Lung (tissue), 11 donors: ENCODE measurements at regions not wholly inside any gene's neighbourhood (a gene's known extent, or its start where the extent isn't known, plus 50 kb on each side); places are given as distances from the start of the nearest gene placed in this dataset.
A peak's percentile ranks its signal among the peaks of the same experiment; 100 is the strongest.

Experiments
- ATAC-seq: fragments of 200-7000 bp; cut with Tn5 transposase; one replicate; pipeline ENCODE4 v1.9.1; 2020; ENCODE audit warnings: moderate number of reproducible peaks; ENCODE audit not compliant: insufficient read depth, low FRiP score
- DNase-seq, 3 donors: peaks; one replicate each; pipeline ENCODE4 v3.0.0-alpha.2; 2013 to 2017
- H3K27ac ChIP-seq, 2 donors: one replicate each; pipeline ENCODE4 v1.5.1; 2013; ENCODE audit warnings: mild to moderate bottlenecking in 2 of 2, moderate library complexity in 2 of 2, control low read depth in 1 of 2, inconsistent platforms in 1 of 2, low read depth in 1 of 2, low read length in 1 of 2
- H3K27me3 ChIP-seq, 3 donors: one replicate each; pipeline ENCODE4 v1.5.1; 2013; ENCODE audit warnings: low read length in 2 of 3; ENCODE audit not compliant: control insufficient read depth in 3 of 3, insufficient read depth in 3 of 3
- H3K36me3 ChIP-seq, 4 donors: one replicate each; pipeline ENCODE4 v1.5.1; 2013; ENCODE audit warnings: low read length in 4 of 4, mild to moderate bottlenecking in 1 of 4, moderate library complexity in 1 of 4; ENCODE audit not compliant: control insufficient read depth in 4 of 4, insufficient read depth in 4 of 4
- H3K4me1 ChIP-seq, 5 donors: one replicate each; pipeline ENCODE4 v1.5.1; 2013; ENCODE audit warnings: low read length in 5 of 5, mild to moderate bottlenecking in 2 of 5, moderate library complexity in 1 of 5; ENCODE audit not compliant: control insufficient read depth in 5 of 5, insufficient read depth in 5 of 5
- H3K4me3 ChIP-seq: one replicate; pipeline ENCODE4 v1.5.1; 2013; ENCODE audit warnings: mild to moderate bottlenecking, control low read depth, moderate library complexity
- H3K9ac ChIP-seq, 2 donors: one replicate each; pipeline ENCODE4 v1.5.1; 2013; ENCODE audit warnings: low read length in 2 of 2, control low read depth in 1 of 2; ENCODE audit not compliant: insufficient read depth in 1 of 2
- H3K9me3 ChIP-seq, 4 donors: one replicate each; pipeline ENCODE4 v1.5.1; 2013; ENCODE audit warnings: low read length in 3 of 4, mild to moderate bottlenecking in 1 of 4, moderate library complexity in 1 of 4; ENCODE audit not compliant: control insufficient read depth in 4 of 4, insufficient read depth in 3 of 4
- WGBS, 2 donors: extraction: QIAGEN DNeasy Blood & Tissue Kit; methylation state at CpG; one replicate each; pipeline ENCODE4 v1.1.7; 2013; 5-methylcytosine and 5-hydroxymethylcytosine counted together
- TF ChIP-seq, protein P1 (sequence below): IDR thresholded peaks from 2 replicates; pipeline ENCODE4 v1.5.1; 2012; ENCODE audit warnings: mild to moderate bottlenecking; ENCODE audit errors: control extremely low read depth, extremely low read depth
- donor health status: control.
- donor health status: control.
- donor health status: Bipolar disorder and iron deficiency.
- donor health status: healthy.
- donor health status: DM: yes; HTN: yes; CAD: no.

DNA sequence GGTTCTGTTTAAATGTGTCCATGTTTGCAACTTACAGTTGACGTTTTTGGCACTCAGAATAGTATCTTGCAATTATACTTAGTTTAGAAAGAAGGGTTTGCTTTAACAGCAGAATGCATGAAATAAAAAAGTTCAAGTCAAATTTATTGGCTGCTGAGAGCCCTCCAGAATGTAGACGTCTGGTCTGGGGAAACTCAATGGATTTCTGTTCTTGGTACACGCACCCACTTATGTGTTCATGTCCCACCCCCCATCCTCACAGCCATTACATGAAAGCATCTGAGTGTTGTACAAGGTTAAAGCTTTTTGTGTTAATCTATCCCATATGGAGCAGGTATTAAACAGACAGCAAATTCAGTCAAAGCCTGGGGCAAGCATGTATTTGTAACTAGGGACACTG, 219.5 kb downstream of the SOX11 start:
- Histone ChIP-seq H3K4me3 (no peak overlapping the region), H3K27me3 (no peaks in the 10 kb centered on the region), H3K27ac (no peak overlapping the region), H3K9me3 (no peaks in the 10 kb centered on the region), H3K4me1 (peaks cover 0 to 33% (median 10%) of the 10 kb centered on the region in 5 donors), H3K36me3 (no peaks in the 10 kb centered on the region), H3K9ac (no peak overlapping the region)
- DNase-seq (peak; percentile 22 to 61 (median 54)), ATAC-seq (no peak)
- TF ChIP-seq, protein P1, sequence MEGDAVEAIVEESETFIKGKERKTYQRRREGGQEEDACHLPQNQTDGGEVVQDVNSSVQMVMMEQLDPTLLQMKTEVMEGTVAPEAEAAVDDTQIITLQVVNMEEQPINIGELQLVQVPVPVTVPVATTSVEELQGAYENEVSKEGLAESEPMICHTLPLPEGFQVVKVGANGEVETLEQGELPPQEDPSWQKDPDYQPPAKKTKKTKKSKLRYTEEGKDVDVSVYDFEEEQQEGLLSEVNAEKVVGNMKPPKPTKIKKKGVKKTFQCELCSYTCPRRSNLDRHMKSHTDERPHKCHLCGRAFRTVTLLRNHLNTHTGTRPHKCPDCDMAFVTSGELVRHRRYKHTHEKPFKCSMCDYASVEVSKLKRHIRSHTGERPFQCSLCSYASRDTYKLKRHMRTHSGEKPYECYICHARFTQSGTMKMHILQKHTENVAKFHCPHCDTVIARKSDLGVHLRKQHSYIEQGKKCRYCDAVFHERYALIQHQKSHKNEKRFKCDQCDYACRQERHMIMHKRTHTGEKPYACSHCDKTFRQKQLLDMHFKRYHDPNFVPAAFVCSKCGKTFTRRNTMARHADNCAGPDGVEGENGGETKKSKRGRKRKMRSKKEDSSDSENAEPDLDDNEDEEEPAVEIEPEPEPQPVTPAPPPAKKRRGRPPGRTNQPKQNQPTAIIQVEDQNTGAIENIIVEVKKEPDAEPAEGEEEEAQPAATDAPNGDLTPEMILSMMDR, result no peak
- 67% methylated on average over 3 of the region's 3 CpGs for WGBS, 2 donors

DNA sequence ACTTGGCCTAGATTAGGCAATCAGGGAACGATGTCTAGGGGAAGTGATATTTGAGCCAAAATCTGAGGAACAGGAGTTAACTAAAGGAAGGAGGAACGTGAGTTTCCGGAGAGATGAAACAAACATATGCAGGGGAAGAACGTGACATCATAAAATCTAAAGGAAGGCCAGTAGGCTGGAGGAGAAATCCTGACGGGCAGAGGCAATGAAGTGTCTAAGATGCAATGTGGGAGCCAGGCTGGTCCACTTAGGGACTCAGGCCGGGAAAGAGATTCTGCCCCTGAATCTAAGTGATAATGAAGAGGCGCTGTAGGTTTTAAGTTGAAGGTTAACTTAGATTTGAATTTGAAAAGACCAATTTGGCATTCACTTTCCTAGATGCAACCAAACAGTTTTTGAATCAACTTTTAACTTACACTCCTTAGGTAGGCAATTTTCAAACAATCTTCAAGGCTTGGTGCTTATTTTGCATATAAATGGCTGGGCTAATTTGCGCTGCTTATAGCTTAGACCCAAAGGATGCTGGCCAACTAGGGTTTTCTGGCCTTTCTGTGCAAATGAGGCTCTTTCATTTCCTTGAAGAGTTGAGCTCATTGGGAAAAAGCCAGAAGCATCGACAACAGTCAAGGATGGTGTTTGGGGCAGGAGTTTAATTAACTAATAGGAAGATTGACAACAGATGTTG, 221.7 kb downstream of the SOX11 start:
- TF ChIP-seq, protein P1, result no peak
- DNase-seq (peak; percentile 35 to 76 (median 66)), ATAC-seq (no peak)
- WGBS, 2 donors, result 73 to 75% methylated on average over 9 of the region's 9 CpGs
- Histone ChIP-seq H3K36me3 (no peaks in the 10 kb centered on the region), H3K9ac (no peak overlapping the region), H3K9me3 (peaks cover 0 to 3% (median 0%) of the 10 kb centered on the region in 4 donors), H3K4me1 (peaks cover 0 to 33% (median 10%) of the 10 kb centered on the region in 5 donors), H3K27ac (no peak overlapping the region), H3K27me3 (no peaks in the 10 kb centered on the region), H3K4me3 (no peak overlapping the region)

DNA sequence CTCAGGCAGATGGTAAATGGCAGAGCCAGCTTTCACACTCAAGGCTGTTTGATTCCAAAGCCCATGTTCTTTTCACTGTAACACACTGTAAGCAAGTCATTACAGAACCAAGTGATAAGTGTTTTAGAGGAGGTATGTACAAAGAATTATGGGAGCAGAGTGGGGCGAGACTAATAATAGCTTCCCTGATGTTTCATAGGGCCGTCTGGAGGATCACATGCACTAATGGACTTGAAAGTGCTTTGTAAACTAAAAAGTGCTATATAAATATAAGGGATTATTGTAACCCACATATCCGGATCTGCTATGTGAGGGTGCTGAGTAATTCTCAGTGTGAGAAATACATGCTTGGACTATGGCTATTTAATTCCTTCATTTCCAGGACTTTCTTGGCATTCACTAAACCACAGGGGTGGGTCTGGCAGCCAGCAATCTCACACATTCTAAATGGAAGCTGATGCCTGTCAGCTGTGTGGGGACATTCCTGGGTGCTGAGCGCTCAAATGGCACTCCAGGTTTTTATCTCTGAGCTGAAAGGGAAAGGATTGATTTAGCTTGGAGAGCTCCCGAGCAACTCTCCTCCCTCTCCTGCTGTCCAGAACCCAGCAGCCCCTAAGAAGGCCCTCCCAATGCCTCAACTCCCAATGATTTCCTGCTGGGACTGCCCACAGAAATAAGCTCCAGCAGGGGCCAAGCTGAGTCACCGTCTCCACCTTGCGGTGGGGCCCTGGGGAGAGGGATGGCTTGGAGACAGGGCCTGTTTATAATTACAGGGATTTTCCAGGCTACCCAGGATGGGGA, 222.8 kb downstream of the SOX11 start:
- no peaks in the 10 kb centered on the region for H3K36me3 ChIP-seq
- no peaks in the 10 kb centered on the region for H3K27me3 ChIP-seq
- ATAC-seq (peak; percentile 34), DNase-seq (peak; percentile 94 to 98 (median 97))
- no peak overlapping the region for H3K4me3 ChIP-seq
- H3K9me3 ChIP-seq, result peaks cover 0 to 3% (median 0%) of the 10 kb centered on the region in 4 donors
- peaks cover 0 to 33% (median 10%) of the 10 kb centered on the region in 5 donors for H3K4me1 ChIP-seq
- 60 to 77% methylated on average over 7 of the region's 7 CpGs for WGBS, 2 donors
- peak overlapping the region in 1 of 2 donors; percentile 83 for H3K27ac ChIP-seq
- TF ChIP-seq, protein P1, result no peak
- no peak overlapping the region for H3K9ac ChIP-seq
